ENCODE measurements at regions not wholly inside any gene's neighbourhood (a gene's known extent, or its start where the extent isn't known, plus 50 kb on each side); places are given as distances from the start of the nearest gene placed in this dataset.

- TF ChIP-seq ZNF274 (IDR thresholded peaks at IDR 0.05; ENCODE audit: low read depth, low read length) (no peak), YY1 (IDR thresholded peaks at IDR 0.05; ENCODE audit: insufficient read depth, insufficient read length) (no peak)
These were observed 273.3 kb downstream of the SH2D1A start for GRCh38 chrX:124619710-124620109.
